Mammary epithelial cell (primary cell): ENCODE measurements at regions not wholly inside any gene's neighbourhood (a gene's known extent, or its start where the extent isn't known, plus 50 kb on each side); places are given as distances from the start of the nearest gene placed in this dataset.

Experiments
- EZH2 ChIP-seq: IDR thresholded peaks from 2 replicates; pipeline ENCODE4 v1.6.1; 2012; ENCODE audit warnings: low read length, inconsistent platforms, borderline replicate concordance
- TF ChIP-seq, protein P1 (sequence below), 2 donors: IDR thresholded peaks in 1 of 2; conservative IDR thresholded peaks in 1 of 2; 2 replicates each; pipeline ENCODE4 v1.5.1; 2011 to 2012; ENCODE audit warnings: inconsistent platforms in 2 of 2, low read length in 2 of 2, mild to moderate bottlenecking in 2 of 2, control low read depth in 1 of 2, low read depth in 1 of 2; ENCODE audit not compliant: insufficient read depth in 1 of 2; ENCODE audit errors: extremely low read depth in 1 of 2

DNA sequence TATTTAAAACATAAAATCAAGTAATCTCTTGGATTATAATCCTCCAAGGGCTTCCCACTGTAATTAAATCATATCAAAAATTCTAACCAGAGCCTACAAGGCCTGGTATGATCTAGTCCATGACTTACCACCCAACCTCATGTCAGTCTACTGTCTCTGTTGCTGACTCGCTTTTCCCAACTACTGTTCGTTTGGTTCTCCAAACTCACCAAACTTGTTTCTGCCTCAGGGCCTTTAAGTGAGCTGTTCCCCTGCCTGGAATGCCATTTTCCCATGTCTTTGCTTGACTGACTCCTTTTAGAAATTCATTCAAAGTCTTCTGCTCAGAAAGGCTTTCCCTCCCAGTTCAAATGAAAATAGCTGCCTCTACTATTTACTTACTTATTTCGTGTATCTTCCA is 95.9 kb downstream of the ZC3H11B start:
- TF ChIP-seq, protein P1, sequence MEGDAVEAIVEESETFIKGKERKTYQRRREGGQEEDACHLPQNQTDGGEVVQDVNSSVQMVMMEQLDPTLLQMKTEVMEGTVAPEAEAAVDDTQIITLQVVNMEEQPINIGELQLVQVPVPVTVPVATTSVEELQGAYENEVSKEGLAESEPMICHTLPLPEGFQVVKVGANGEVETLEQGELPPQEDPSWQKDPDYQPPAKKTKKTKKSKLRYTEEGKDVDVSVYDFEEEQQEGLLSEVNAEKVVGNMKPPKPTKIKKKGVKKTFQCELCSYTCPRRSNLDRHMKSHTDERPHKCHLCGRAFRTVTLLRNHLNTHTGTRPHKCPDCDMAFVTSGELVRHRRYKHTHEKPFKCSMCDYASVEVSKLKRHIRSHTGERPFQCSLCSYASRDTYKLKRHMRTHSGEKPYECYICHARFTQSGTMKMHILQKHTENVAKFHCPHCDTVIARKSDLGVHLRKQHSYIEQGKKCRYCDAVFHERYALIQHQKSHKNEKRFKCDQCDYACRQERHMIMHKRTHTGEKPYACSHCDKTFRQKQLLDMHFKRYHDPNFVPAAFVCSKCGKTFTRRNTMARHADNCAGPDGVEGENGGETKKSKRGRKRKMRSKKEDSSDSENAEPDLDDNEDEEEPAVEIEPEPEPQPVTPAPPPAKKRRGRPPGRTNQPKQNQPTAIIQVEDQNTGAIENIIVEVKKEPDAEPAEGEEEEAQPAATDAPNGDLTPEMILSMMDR (conservative IDR thresholded peaks at IDR 0.05 in 1 of 2, IDR thresholded peaks at IDR 0.05 in 1 of 2; ENCODE audit: extremely low read depth in 1 of 2, insufficient read depth in 1 of 2, low read depth in 1 of 2, low read length in 2 of 2) = no peak
- no peak for TF ChIP-seq EZH2
